Neural progenitor cell (in vitro differentiated cells): ENCODE measurements at regions not wholly inside any gene's neighbourhood (a gene's known extent, or its start where the extent isn't known, plus 50 kb on each side); places are given as distances from the start of the nearest gene placed in this dataset.

Source experiments
- EZH2 ChIP-seq: fragments of 200-600 bp; sonication (generic); IDR thresholded peaks from 2 replicates; pipeline ENCODE4 v1.6.1; 2017; ENCODE audit warnings: antibody characterized with exemption, mild to moderate bottlenecking, moderate library complexity
- EZH2phosphoT487 ChIP-seq: fragments of 200-600 bp; sonication (generic); IDR thresholded peaks from 2 replicates; pipeline ENCODE4 v1.6.1; 2017; ENCODE audit warnings: antibody characterized with exemption
- TF ChIP-seq, protein P1 (sequence below): fragments of 200-600 bp; sonication (generic); IDR thresholded peaks from 2 replicates; pipeline ENCODE4 v1.5.1; 2017; ENCODE audit warnings: antibody characterized with exemption, mild to moderate bottlenecking

DNA sequence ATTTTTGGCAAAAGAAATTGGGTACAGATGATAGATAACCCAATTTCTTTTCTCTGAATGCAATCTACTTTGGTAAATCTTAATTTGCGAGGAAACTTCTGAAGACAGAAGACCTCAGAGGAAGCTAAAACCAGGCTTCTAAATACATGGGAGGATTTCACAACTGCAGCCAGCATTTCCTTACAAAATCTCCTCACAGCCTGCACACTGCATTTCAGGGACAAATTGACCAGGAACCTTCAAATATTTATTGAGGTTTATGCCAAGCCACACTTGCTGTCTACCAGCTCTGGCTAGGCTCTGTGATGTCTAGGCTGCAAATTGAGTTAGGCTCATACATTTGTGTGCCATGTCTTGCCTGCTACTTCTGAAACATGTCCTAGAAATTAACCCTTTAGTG, 167.3 kb upstream of the CDH5 start:
- TF ChIP-seq, protein P1, sequence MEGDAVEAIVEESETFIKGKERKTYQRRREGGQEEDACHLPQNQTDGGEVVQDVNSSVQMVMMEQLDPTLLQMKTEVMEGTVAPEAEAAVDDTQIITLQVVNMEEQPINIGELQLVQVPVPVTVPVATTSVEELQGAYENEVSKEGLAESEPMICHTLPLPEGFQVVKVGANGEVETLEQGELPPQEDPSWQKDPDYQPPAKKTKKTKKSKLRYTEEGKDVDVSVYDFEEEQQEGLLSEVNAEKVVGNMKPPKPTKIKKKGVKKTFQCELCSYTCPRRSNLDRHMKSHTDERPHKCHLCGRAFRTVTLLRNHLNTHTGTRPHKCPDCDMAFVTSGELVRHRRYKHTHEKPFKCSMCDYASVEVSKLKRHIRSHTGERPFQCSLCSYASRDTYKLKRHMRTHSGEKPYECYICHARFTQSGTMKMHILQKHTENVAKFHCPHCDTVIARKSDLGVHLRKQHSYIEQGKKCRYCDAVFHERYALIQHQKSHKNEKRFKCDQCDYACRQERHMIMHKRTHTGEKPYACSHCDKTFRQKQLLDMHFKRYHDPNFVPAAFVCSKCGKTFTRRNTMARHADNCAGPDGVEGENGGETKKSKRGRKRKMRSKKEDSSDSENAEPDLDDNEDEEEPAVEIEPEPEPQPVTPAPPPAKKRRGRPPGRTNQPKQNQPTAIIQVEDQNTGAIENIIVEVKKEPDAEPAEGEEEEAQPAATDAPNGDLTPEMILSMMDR, result no peak
- TF ChIP-seq EZH2, result no peak
- no peak for TF ChIP-seq EZH2phosphoT487
